ENCODE measurements at regions not wholly inside any gene's neighbourhood (a gene's known extent, or its start where the extent isn't known, plus 50 kb on each side); places are given as distances from the start of the nearest gene placed in this dataset.
"Not testable (repeated sequence)": the region's sequence is repeated elsewhere in the genome, so short reads cannot be mapped to it uniquely, and the experiment has no call there.

DNA sequence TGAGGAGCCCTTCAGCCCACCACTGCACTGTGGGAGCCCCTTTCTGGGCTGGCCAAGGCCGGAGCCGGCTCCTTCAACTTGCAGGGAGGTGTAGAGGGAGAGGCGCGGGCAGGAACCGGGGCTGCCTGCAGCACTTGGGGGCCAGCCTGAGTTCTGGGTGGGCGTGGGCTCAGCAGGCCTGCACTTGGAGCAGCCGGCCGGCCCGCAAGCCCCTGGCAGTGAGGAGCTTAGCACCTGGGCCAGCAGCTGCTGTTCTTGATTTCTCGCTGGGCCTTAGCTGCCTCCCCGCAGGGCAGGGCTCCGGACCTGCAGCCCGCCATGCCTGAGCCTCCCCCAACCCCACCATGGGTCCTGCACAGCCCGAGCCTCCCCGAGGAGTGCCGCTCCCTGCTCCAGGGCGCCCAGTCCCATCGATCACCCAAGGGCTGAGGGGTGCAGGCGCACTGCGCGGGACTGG is 101.7 kb upstream of the ADGRB3 start:
- no peak overlapping the region for H3K27ac Mint-ChIP-seq
- no peak overlapping the region for H3K4me3 Mint-ChIP-seq
- no peaks in the 10 kb centered on the region for H3K27me3 Mint-ChIP-seq
- intact Hi-C loops (cut with micrococcal nuclease) = no loop called here
- H3K4me1 ChIP-seq (ENCODE audit: insufficient read depth, low read length) = no peaks in the 10 kb centered on the region
- H3K4me1 Mint-ChIP-seq = no peaks in the 10 kb centered on the region
- no peaks in the 10 kb centered on the region for H3K27me3 ChIP-seq (ENCODE audit: insufficient read depth, low read length)
- no peaks in the 10 kb centered on the region for H3K36me3 ChIP-seq (ENCODE audit: insufficient read depth, low read length)
- POLR2A ChIA-PET (ENCODE audit: partially characterized antibody) = no interaction called here
- H3K9me3 ChIP-seq (ENCODE audit: control insufficient read depth in 1 of 2, low read length in 2 of 2) = no peaks in the 10 kb centered on the region
- no peak for DNase-seq
- no peaks in the 10 kb centered on the region for H3K36me3 Mint-ChIP-seq
- CTCF ChIA-PET (ENCODE audit: partially characterized antibody) = no interaction called here
- no peak overlapping the region for H3K27ac ChIP-seq (ENCODE audit: low read depth, low read length)
- peaks cover 0 to 19% (median 5%) of the 10 kb centered on the region in 8 donors for H3K9me3 Mint-ChIP-seq
- H3K4me3 ChIP-seq (ENCODE audit: low read length in 2 of 2) = no peak overlapping the region

DNA sequence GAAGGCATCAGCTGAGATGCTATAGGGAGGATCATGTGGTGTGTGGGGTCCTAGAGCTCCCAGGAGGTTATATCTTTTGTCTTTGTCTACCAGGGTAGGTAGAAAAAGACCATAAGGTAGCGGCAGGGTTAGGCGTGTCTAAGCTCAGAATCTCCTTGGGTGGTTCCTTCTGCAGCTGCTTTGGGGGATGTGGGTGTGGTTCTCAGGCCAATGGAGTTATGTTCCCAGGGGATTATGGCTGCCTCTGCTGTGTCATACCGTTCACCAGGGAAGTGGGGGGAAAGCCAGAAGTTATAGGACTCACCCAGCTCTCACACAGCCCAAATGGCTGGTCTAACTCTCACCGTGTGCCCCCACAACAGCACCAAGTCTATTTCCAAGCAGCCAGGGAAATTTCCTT is 107.4 kb upstream of the ADGRB3 start:
- Mint-ChIP-seq H3K4me1 (no peaks in the 10 kb centered on the region), H3K27ac (no peak overlapping the region), H3K27me3 (no peaks in the 10 kb centered on the region), H3K4me3 (no peak overlapping the region), H3K9me3 (peaks cover 0 to 22% (median 3%) of the 10 kb centered on the region in 8 donors), H3K36me3 (no peaks in the 10 kb centered on the region)
- intact Hi-C loops (cut with micrococcal nuclease) = no loop called here
- ChIA-PET CTCF (ENCODE audit: partially characterized antibody) (no interaction called here), POLR2A (ENCODE audit: partially characterized antibody) (no interaction called here)
- H3K27ac ChIP-seq (ENCODE audit: low read depth, low read length) = no peak overlapping the region
- H3K36me3 ChIP-seq (ENCODE audit: insufficient read depth, low read length) = no peaks in the 10 kb centered on the region
- no peak for DNase-seq
- no peaks in the 10 kb centered on the region for H3K27me3 ChIP-seq (ENCODE audit: insufficient read depth, low read length)
- no peaks in the 10 kb centered on the region for H3K9me3 ChIP-seq (ENCODE audit: control insufficient read depth in 1 of 2, low read length in 2 of 2)
- H3K4me3 ChIP-seq (ENCODE audit: low read length in 2 of 2) = no peak overlapping the region
- H3K4me1 ChIP-seq (ENCODE audit: insufficient read depth, low read length) = no peaks in the 10 kb centered on the region

DNA sequence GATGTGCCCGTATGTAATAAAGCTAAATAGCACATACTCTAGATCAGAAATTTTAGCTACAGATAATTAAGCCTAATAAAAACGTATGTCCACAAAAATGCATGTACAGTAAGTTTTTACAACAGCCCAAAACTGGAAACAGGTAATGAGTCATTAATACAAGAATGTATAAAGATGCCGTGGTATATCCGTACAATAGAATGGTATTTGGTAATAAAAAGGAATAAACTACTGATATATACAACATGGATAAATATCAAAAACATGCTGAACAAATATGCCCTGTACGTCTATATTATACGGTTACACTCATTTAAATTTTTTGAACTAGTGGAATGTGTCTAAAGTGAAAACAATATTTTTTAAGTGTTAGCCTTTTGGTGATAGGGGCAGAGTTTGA is 128.2 kb upstream of the ADGRB3 start:
- intact Hi-C loops (cut with micrococcal nuclease) = no loop called here
- H3K4me1 ChIP-seq (ENCODE audit: insufficient read depth, low read length) = no peaks in the 10 kb centered on the region
- no peaks in the 10 kb centered on the region for H3K36me3 Mint-ChIP-seq
- H3K27ac ChIP-seq (ENCODE audit: low read depth, low read length) = no peak overlapping the region
- H3K9me3 ChIP-seq (ENCODE audit: control insufficient read depth in 1 of 2, low read length in 2 of 2) = no peaks in the 10 kb centered on the region
- DNase-seq = no peak
- ChIA-PET CTCF (ENCODE audit: partially characterized antibody) (no interaction called here), POLR2A (ENCODE audit: partially characterized antibody) (no interaction called here)
- H3K4me3 Mint-ChIP-seq = no peak overlapping the region
- H3K9me3 Mint-ChIP-seq = peaks cover 0 to 21% (median 6%) of the 10 kb centered on the region in 8 donors
- no peak overlapping the region for H3K4me3 ChIP-seq (ENCODE audit: low read length in 2 of 2)
- no peaks in the 10 kb centered on the region for H3K36me3 ChIP-seq (ENCODE audit: insufficient read depth, low read length)
- H3K27me3 ChIP-seq (ENCODE audit: insufficient read depth, low read length) = no peaks in the 10 kb centered on the region
- H3K4me1 Mint-ChIP-seq = no peaks in the 10 kb centered on the region
- no peaks in the 10 kb centered on the region for H3K27me3 Mint-ChIP-seq
- no peak overlapping the region for H3K27ac Mint-ChIP-seq

DNA sequence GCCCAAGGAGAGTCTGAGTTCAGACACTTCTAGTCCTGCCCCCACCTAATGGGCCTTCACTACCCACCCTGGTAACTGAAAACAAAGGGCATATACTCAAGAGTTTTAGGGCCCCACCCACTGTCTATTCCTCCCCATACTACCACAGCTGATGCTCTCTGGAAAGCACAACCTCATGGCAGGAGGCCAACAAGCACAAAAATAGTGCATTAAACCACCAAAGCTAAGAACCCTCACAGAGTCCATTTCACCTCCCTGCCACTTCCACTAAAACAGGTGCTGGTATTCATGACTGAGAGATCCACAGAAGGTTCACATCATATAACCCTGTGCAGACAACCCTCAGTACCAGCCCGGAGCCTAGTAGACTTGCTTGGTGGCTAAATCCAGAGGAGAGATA is 132.1 kb upstream of the ADGRB3 start:
- Histone ChIP-seq H3K36me3 (ENCODE audit: insufficient read depth, low read length) (no peaks in the 10 kb centered on the region), H3K4me3 (ENCODE audit: low read length in 2 of 2) (no peak overlapping the region), H3K27me3 (ENCODE audit: insufficient read depth, low read length) (no peaks in the 10 kb centered on the region), H3K27ac (ENCODE audit: low read depth, low read length) (no peak overlapping the region), H3K4me1 (ENCODE audit: insufficient read depth, low read length) (no peaks in the 10 kb centered on the region), H3K9me3 (ENCODE audit: control insufficient read depth in 1 of 2, low read length in 2 of 2) (no peaks in the 10 kb centered on the region)
- no peaks in the 10 kb centered on the region for H3K4me1 Mint-ChIP-seq
- POLR2A ChIA-PET (ENCODE audit: partially characterized antibody) = no interaction called here
- H3K9me3 Mint-ChIP-seq = peaks cover 0 to 19% (median 4%) of the 10 kb centered on the region in 8 donors
- intact Hi-C loops (cut with micrococcal nuclease) = no loop called here
- H3K27ac Mint-ChIP-seq = no peak overlapping the region
- no peak overlapping the region for H3K4me3 Mint-ChIP-seq
- no peaks in the 10 kb centered on the region for H3K27me3 Mint-ChIP-seq
- CTCF ChIA-PET (ENCODE audit: partially characterized antibody) = no interaction called here
- H3K36me3 Mint-ChIP-seq = no peaks in the 10 kb centered on the region
- DNase-seq = no peak

DNA sequence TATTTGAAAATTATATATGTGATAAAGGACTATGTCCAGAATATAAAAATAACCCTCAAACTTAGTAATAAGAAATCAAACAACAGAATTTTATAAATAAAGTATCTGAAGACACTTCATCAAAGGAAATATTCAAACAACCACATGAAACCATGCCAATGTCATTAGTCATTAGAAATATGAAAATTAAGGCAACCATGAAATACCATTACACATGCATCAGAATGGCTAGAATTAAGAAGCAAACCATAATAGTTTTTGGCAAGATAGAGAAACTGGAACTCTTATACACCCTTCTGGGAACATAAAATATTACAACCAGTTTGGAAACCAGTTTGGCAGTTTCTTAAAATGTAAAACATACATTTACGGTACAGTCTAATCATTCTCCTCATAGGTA is 137.2 kb upstream of the ADGRB3 start:
- Histone ChIP-seq H3K27me3 (ENCODE audit: insufficient read depth, low read length) (no peaks in the 10 kb centered on the region), H3K27ac (ENCODE audit: low read depth, low read length) (no peak overlapping the region), H3K4me3 (ENCODE audit: low read length in 2 of 2) (no peak overlapping the region), H3K9me3 (ENCODE audit: control insufficient read depth in 1 of 2, low read length in 2 of 2) (no peaks in the 10 kb centered on the region), H3K36me3 (ENCODE audit: insufficient read depth, low read length) (no peaks in the 10 kb centered on the region), H3K4me1 (ENCODE audit: insufficient read depth, low read length) (no peaks in the 10 kb centered on the region)
- intact Hi-C loops (cut with micrococcal nuclease) = no loop called here
- CTCF ChIA-PET (ENCODE audit: partially characterized antibody) = no interaction called here
- Mint-ChIP-seq H3K27me3 (no peaks in the 10 kb centered on the region), H3K4me3 (no peak overlapping the region), H3K9me3 (peaks cover 0 to 11% (median 6%) of the 10 kb centered on the region in 8 donors), H3K4me1 (no peaks in the 10 kb centered on the region), H3K27ac (no peak overlapping the region), H3K36me3 (no peaks in the 10 kb centered on the region)
- DNase-seq = no peak
- POLR2A ChIA-PET (ENCODE audit: partially characterized antibody) = no interaction called here

DNA sequence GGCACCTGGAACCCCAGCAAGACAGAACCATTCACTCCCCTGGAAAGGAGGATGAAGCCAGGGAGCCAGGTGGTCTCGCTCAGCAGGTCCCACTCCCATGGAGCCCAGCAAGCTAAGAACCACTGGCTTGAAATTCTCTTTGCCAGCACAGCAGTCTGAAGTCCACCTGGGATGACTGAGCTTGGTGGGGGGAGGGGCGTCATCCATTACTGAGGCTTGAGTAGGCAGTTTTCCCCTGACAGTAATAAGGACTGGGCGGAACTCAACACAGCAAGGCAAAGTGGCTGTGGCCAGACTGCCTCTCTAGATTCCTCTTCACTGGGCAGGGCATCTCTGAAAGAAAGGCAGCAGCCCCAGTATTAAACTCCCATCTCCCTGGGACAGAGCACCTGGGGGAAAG is 140.2 kb upstream of the ADGRB3 start:
- H3K27me3 Mint-ChIP-seq; intact Hi-C loops (cut with micrococcal nuclease); H3K4me1 ChIP-seq (ENCODE audit: insufficient read depth, low read length); H3K4me3 Mint-ChIP-seq; DNase-seq; H3K27ac ChIP-seq (ENCODE audit: low read depth, low read length); H3K4me3 ChIP-seq (ENCODE audit: low read length in 2 of 2); H3K36me3 Mint-ChIP-seq; H3K36me3 ChIP-seq (ENCODE audit: insufficient read depth, low read length); H3K27ac Mint-ChIP-seq; H3K4me1 Mint-ChIP-seq; CTCF ChIA-PET (ENCODE audit: partially characterized antibody); H3K9me3 ChIP-seq (ENCODE audit: control insufficient read depth in 1 of 2, low read length in 2 of 2); POLR2A ChIA-PET (ENCODE audit: partially characterized antibody); H3K27me3 ChIP-seq (ENCODE audit: insufficient read depth, low read length): not testable (repeated sequence)
- H3K9me3 Mint-ChIP-seq = peaks cover 0 to 14% (median 8%) of the 10 kb centered on the region in 8 donors

DNA sequence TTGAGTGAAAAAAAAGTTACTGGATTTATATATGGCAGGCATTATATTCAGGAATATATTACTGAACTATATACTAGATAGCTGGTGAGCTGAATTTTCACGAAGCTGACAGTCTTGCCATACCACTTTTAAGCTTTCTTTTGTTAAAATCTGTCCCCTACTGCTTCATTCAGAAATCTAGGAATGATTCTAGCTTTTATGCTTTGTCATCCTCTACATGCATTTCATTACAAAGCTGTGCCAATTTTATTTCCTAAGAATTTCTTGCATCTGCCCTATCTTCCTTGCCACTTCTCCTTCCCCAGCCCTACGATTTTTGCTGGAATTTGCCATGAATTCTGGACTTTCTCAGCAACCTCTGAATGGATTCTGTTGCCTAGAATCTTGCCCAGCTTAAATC is 158.5 kb upstream of the ADGRB3 start:
- intact Hi-C loops (cut with micrococcal nuclease) = no loop called here
- no peaks in the 10 kb centered on the region for H3K9me3 ChIP-seq (ENCODE audit: control insufficient read depth in 1 of 2, low read length in 2 of 2)
- no peak overlapping the region for H3K27ac Mint-ChIP-seq
- CTCF ChIA-PET (ENCODE audit: partially characterized antibody) = no interaction called here
- H3K4me3 ChIP-seq (ENCODE audit: low read length in 2 of 2) = no peak overlapping the region
- no peak overlapping the region for H3K4me3 Mint-ChIP-seq
- H3K27ac ChIP-seq (ENCODE audit: low read depth, low read length) = no peak overlapping the region
- H3K4me1 Mint-ChIP-seq = no peaks in the 10 kb centered on the region
- no peaks in the 10 kb centered on the region for H3K27me3 Mint-ChIP-seq
- no peaks in the 10 kb centered on the region for H3K36me3 ChIP-seq (ENCODE audit: insufficient read depth, low read length)
- peaks cover 2 to 15% (median 8%) of the 10 kb centered on the region in 8 donors for H3K9me3 Mint-ChIP-seq
- POLR2A ChIA-PET (ENCODE audit: partially characterized antibody) = no interaction called here
- no peaks in the 10 kb centered on the region for H3K36me3 Mint-ChIP-seq
- H3K4me1 ChIP-seq (ENCODE audit: insufficient read depth, low read length) = no peaks in the 10 kb centered on the region
- H3K27me3 ChIP-seq (ENCODE audit: insufficient read depth, low read length) = no peaks in the 10 kb centered on the region
- DNase-seq = no peak

DNA sequence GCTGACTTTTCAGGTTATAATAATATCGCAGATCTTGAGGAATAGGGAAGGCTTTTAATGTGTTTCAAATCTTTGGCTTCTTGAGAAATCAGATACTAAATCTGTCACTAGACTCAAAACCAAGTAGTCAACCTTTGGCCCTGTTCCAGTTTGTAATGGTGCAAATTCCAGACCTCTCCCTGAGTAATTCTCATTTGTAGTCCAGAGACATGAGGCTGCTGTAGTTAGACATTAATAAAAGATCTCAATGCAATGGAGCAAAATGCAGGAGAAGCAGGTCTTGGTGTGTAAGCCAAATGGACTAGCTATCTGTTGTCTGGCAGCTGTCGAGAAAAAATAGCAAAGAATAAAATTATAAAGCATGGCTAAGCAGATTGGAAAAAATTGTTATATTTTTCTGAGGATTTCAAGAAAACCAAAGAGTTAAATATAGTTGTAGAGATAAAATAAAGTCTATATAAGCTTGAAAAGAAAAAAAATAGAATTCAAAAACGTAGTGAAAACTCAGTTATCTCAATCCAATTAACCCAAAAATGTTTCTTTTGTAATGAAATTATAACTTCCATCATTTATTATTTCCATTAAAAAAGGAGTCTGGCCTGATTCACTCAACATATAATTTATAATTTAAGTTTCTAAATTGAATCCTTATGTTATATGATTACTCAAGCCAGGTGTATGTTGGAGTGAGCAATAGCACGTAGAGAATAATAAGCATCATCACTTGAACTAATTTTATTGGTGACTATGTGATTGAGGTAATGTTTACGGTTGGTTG is 161.5 kb upstream of the ADGRB3 start:
- H3K4me3 ChIP-seq (ENCODE audit: low read length in 2 of 2) = no peak overlapping the region
- intact Hi-C loops (cut with micrococcal nuclease) = no loop called here
- no peaks in the 10 kb centered on the region for H3K36me3 ChIP-seq (ENCODE audit: insufficient read depth, low read length)
- Mint-ChIP-seq H3K9me3 (peaks cover 0 to 13% (median 4%) of the 10 kb centered on the region in 8 donors), H3K27me3 (no peaks in the 10 kb centered on the region), H3K27ac (no peak overlapping the region), H3K36me3 (no peaks in the 10 kb centered on the region), H3K4me3 (no peak overlapping the region), H3K4me1 (no peaks in the 10 kb centered on the region)
- H3K27me3 ChIP-seq (ENCODE audit: insufficient read depth, low read length) = no peaks in the 10 kb centered on the region
- POLR2A ChIA-PET (ENCODE audit: partially characterized antibody) = no interaction called here
- no peak for DNase-seq
- H3K9me3 ChIP-seq (ENCODE audit: control insufficient read depth in 1 of 2, low read length in 2 of 2) = no peaks in the 10 kb centered on the region
- CTCF ChIA-PET (ENCODE audit: partially characterized antibody) = no interaction called here
- H3K27ac ChIP-seq (ENCODE audit: low read depth, low read length) = no peak overlapping the region
- H3K4me1 ChIP-seq (ENCODE audit: insufficient read depth, low read length) = no peaks in the 10 kb centered on the region
